Smooth muscle cell (in vitro differentiated cells): ENCODE measurements at regions not wholly inside any gene's neighbourhood (a gene's known extent, or its start where the extent isn't known, plus 50 kb on each side); places are given as distances from the start of the nearest gene placed in this dataset.

Experiments
- DNase-seq: peaks from one replicate; lab custom pipeline; 2025; ENCODE audit not compliant: unreplicated experiment; lab: John Stamatoyannopoulos, UW
- H2AFZ ChIP-seq: fragments of 200-600 bp; sonication (generic); 2 replicates; pipeline ENCODE4 v1.6.0; 2016; ENCODE audit warnings: antibody characterized with exemption, low read depth, mild to moderate bottlenecking
- H3F3A ChIP-seq: fragments of 200-600 bp; sonication (generic); 2 replicates; pipeline ENCODE4 v1.6.0; 2017; ENCODE audit warnings: antibody characterized with exemption, low read depth
- H3K27ac ChIP-seq: fragments of 200-600 bp; sonication (generic); 2 replicates; pipeline ENCODE4 v1.5.1; 2016; ENCODE audit warnings: low read depth, mild to moderate bottlenecking
- H3K27me3 ChIP-seq: fragments of 200-600 bp; sonication (generic); 2 replicates; pipeline ENCODE4 v1.6.1; 2016; ENCODE audit warnings: low read depth, mild to moderate bottlenecking
- H3K36me3 ChIP-seq: fragments of 200-600 bp; sonication (generic); 2 replicates; pipeline ENCODE4 v1.5.1; 2016; ENCODE audit warnings: low read depth
- H3K4me1 ChIP-seq: fragments of 200-600 bp; sonication (generic); 2 replicates; pipeline ENCODE4 v1.5.1; 2016; ENCODE audit warnings: low read depth
- H3K4me2 ChIP-seq: fragments of 200-600 bp; sonication (generic); 2 replicates; pipeline ENCODE4 v1.6.0; 2016; ENCODE audit warnings: mild to moderate bottlenecking
- H3K4me3 ChIP-seq: fragments of 200-600 bp; sonication (generic); 2 replicates; pipeline ENCODE4 v1.5.1; 2016; ENCODE audit warnings: mild to moderate bottlenecking
- H3K79me2 ChIP-seq: fragments of 200-600 bp; sonication (generic); 2 replicates; pipeline ENCODE4 v1.6.0; 2016; ENCODE audit warnings: low read depth, mild to moderate bottlenecking
- H3K9ac ChIP-seq: fragments of 200-600 bp; sonication (generic); 2 replicates; pipeline ENCODE4 v1.6.0; 2016; ENCODE audit warnings: low read depth
- H3K9me3 ChIP-seq: fragments of 200-600 bp; sonication (generic); replicated peaks from 2 replicates; pipeline ENCODE4 v1.5.1; 2016; ENCODE audit warnings: low read depth
- H4K20me1 ChIP-seq: fragments of 200-600 bp; sonication (generic); 2 replicates; pipeline ENCODE4 v1.6.0; 2016; ENCODE audit warnings: low read depth
- WGBS: methylation state at CpG from one replicate; pipeline ENCODE4 v1.1.7; 2016; ENCODE audit warnings: low lambda C conversion rate; 5-methylcytosine and 5-hydroxymethylcytosine counted together
- TF ChIP-seq, protein P1 (sequence below): fragments of 200-600 bp; sonication (generic); IDR thresholded peaks from 2 replicates; pipeline ENCODE4 v1.5.1; 2017; ENCODE audit warnings: borderline replicate concordance, mild to moderate bottlenecking, antibody characterized with exemption; ENCODE audit not compliant: insufficient read depth, poor library complexity, severe bottlenecking

DNA sequence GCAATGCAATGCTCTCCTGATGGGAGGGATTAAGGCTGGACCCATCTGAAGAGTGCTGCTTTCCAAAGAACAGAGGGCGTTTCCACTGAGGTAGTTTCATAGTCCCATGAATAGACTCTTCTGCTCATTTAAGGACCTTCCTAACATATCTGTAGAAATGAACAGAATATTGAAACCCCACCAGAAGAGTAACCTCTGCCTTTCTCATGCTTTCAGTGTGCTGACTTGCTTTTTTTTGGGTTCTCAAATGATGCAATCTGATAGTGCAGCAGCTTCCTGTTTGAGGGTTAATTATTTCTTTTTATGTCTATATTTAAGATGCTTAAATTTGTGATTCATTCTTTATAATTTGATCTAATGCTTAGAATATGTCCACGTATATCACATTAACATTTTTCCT lies 82.2 kb downstream of the GATA3 start:
- no peak overlapping the region for H3K4me2 ChIP-seq
- no peak overlapping the region for H3K27ac ChIP-seq
- H3K9ac ChIP-seq, result no peak overlapping the region
- no peaks in the 10 kb centered on the region for H3K4me1 ChIP-seq
- TF ChIP-seq, protein P1, sequence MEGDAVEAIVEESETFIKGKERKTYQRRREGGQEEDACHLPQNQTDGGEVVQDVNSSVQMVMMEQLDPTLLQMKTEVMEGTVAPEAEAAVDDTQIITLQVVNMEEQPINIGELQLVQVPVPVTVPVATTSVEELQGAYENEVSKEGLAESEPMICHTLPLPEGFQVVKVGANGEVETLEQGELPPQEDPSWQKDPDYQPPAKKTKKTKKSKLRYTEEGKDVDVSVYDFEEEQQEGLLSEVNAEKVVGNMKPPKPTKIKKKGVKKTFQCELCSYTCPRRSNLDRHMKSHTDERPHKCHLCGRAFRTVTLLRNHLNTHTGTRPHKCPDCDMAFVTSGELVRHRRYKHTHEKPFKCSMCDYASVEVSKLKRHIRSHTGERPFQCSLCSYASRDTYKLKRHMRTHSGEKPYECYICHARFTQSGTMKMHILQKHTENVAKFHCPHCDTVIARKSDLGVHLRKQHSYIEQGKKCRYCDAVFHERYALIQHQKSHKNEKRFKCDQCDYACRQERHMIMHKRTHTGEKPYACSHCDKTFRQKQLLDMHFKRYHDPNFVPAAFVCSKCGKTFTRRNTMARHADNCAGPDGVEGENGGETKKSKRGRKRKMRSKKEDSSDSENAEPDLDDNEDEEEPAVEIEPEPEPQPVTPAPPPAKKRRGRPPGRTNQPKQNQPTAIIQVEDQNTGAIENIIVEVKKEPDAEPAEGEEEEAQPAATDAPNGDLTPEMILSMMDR, result no peak
- H2AFZ ChIP-seq, result no peak overlapping the region
- H4K20me1 ChIP-seq, result no peaks in the 10 kb centered on the region
- H3F3A ChIP-seq, result peaks cover 3% of the 10 kb centered on the region
- no peak for DNase-seq
- H3K4me3 ChIP-seq, result no peak overlapping the region
- no peaks in the 10 kb centered on the region for H3K79me2 ChIP-seq
- no peaks in the 10 kb centered on the region for H3K27me3 ChIP-seq
- H3K9me3 ChIP-seq, result no peaks in the 10 kb centered on the region
- WGBS, result 98% methylated on average over 2 of the region's 2 CpGs
- no peaks in the 10 kb centered on the region for H3K36me3 ChIP-seq

DNA sequence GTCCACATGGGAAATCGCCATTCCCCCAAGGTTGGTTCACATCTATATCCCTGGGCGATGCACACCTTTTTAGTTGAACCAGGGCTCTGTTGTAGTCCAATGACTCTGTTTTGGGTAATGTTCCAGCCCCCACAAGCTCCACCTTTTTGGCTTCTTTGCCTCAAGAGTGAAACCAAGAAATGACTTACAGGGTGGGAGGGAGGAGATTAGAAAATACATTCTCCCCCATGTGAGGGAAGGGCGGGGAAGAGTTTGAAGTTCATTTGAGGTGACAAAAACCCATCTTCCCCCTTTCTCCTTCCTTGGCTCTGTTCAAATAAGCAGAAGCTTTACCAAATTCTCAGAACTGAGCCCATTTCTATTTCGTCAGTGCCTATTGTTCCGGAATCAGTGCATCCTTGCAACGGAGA lies 82.8 kb downstream of the GATA3 start:
- no peaks in the 10 kb centered on the region for H3K36me3 ChIP-seq
- H2AFZ ChIP-seq, result no peak overlapping the region
- H3K27me3 ChIP-seq, result no peaks in the 10 kb centered on the region
- H3K9me3 ChIP-seq, result no peaks in the 10 kb centered on the region
- DNase-seq, result no peak
- 95% methylated on average over 6 of the region's 6 CpGs for WGBS
- TF ChIP-seq, protein P1, result no peak
- H3K79me2 ChIP-seq, result no peaks in the 10 kb centered on the region
- H3K4me2 ChIP-seq, result no peak overlapping the region
- H4K20me1 ChIP-seq, result no peaks in the 10 kb centered on the region
- no peak overlapping the region for H3K9ac ChIP-seq
- no peaks in the 10 kb centered on the region for H3K4me1 ChIP-seq
- no peak overlapping the region for H3K27ac ChIP-seq
- H3K4me3 ChIP-seq, result no peak overlapping the region
- peaks cover 3% of the 10 kb centered on the region for H3F3A ChIP-seq

DNA sequence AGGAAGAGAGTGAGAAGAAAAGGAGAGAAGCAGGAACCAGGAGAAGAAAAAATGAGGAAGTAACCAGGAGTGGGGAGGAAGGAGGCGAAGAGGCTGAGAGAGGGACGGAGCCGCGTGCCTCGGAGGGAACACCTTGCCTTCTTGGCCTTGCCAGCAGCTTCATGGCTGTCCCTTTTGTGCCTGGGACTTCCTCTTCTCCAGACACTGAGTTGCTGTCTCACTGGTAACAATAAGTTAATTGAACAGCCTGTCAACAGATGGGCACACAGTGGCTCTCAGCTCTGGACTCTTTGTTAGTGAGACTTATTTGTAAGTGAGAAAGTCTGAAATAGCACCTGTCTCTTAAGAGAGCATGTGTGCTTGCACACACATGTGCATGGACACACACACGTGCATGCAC lies 83.2 kb downstream of the GATA3 start:
- TF ChIP-seq, protein P1, result no peak
- Histone ChIP-seq H3F3A (peaks cover 3% of the 10 kb centered on the region), H3K4me3 (no peak overlapping the region), H3K79me2 (no peaks in the 10 kb centered on the region), H3K4me1 (no peaks in the 10 kb centered on the region), H3K27me3 (no peaks in the 10 kb centered on the region), H3K27ac (no peak overlapping the region), H3K36me3 (no peaks in the 10 kb centered on the region), H2AFZ (no peak overlapping the region), H3K9me3 (no peaks in the 10 kb centered on the region), H3K4me2 (no peak overlapping the region), H4K20me1 (no peaks in the 10 kb centered on the region), H3K9ac (no peak overlapping the region)
- WGBS, result 95% methylated on average over 6 of the region's 6 CpGs
- no peak for DNase-seq

DNA sequence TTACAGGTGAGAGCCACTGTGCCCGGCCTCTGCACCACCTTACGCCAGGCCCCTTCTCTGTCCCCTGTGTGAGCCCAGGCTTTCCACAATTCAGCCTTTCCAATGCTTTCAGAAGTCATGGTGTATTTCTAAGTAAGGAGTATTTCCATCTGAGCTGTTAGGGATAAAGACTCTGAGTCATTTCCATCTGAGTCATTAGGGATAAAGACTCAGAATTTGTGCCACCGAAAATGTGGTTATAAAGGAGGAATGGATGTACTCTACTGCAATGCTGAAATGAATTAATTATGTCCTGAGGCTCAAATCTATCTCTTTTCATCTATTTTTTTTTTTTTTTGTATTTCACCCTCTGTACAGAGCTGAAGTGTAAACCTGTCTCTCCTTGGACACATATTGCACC lies 84.0 kb downstream of the GATA3 start:
- Histone ChIP-seq H3K4me3 (no peak overlapping the region), H3K4me2 (no peak overlapping the region), H4K20me1 (no peaks in the 10 kb centered on the region), H3F3A (peaks cover 3% of the 10 kb centered on the region), H3K27ac (no peak overlapping the region), H3K27me3 (no peaks in the 10 kb centered on the region), H2AFZ (no peak overlapping the region), H3K4me1 (no peaks in the 10 kb centered on the region), H3K36me3 (no peaks in the 10 kb centered on the region), H3K9ac (no peak overlapping the region), H3K9me3 (no peaks in the 10 kb centered on the region), H3K79me2 (no peaks in the 10 kb centered on the region)
- WGBS, result 45% methylated on average over 3 of the region's 3 CpGs
- TF ChIP-seq, protein P1, result no peak
- no peak for DNase-seq
